ENCODE measurements at regions not wholly inside any gene's neighbourhood (a gene's known extent, or its start where the extent isn't known, plus 50 kb on each side); places are given as distances from the start of the nearest gene placed in this dataset.
"Not testable (repeated sequence)": the region's sequence is repeated elsewhere in the genome, so short reads cannot be mapped to it uniquely, and the experiment has no call there.

GRCh38 chr7:94160719-94161435 is 156.7 kb upstream of the BET1 start:
- no peak for DNase-seq (ENCODE audit: low spot score)
- intact Hi-C loops (cut with DNase I) = no loop called here

- intact Hi-C loops (cut with DNase I) = no loop called here
- DNase-seq (ENCODE audit: low spot score) = no peak
Measured at GRCh38 chr7:94161476-94161875, 157.3 kb upstream of the BET1 start.

- intact Hi-C loops (cut with DNase I) = loop anchor here (10.0 kb wide), 1 partner anchor 265 kb away; the partner anchor contains the start of gene GNGT1
- no peak for DNase-seq (ENCODE audit: low spot score)
Measured at GRCh38 chr7:94169682-94170081, 165.5 kb upstream of the BET1 start.

- DNase-seq (ENCODE audit: low spot score) = no peak
- intact Hi-C loops (cut with DNase I) = loop anchor here (10.0 kb wide), 1 partner anchor 266 kb away; the partner anchor contains the start of gene GNGT1
Measured at GRCh38 chr7:94170836-94171235, 166.7 kb upstream of the BET1 start.

GRCh38 chr7:94173436-94173835 is 169.3 kb upstream of the BET1 start:
- DNase-seq (ENCODE audit: low spot score) = no peak
- intact Hi-C loops (cut with DNase I) = loop anchor here (10.0 kb wide), 1 partner anchor 269 kb away; the partner anchor contains the start of gene GNGT1

- intact Hi-C loops (cut with DNase I) = loop anchor here (10.0 kb wide), 1 partner anchor 270 kb away; the partner anchor contains the start of gene GNGT1
- no peak for DNase-seq (ENCODE audit: low spot score)
Measured at GRCh38 chr7:94174375-94174774, 170.2 kb upstream of the BET1 start.

GRCh38 chr7:94174956-94175355 is 170.8 kb upstream of the BET1 start:
- DNase-seq (ENCODE audit: low spot score) = no peak
- intact Hi-C loops (cut with DNase I) = loop anchor here (10.0 kb wide), 1 partner anchor 270 kb away; the partner anchor contains the start of gene GNGT1

GRCh38 chr7:94176694-94177200 is 172.6 kb upstream of the BET1 start:
- DNase-seq (ENCODE audit: low spot score) = no peak
- intact Hi-C loops (cut with DNase I) = loop anchor here (10.0 kb wide), 1 partner anchor 272 kb away; the partner anchor contains the start of gene GNGT1

GRCh38 chr7:94177441-94177840 is 173.3 kb upstream of the BET1 start:
- intact Hi-C loops (cut with DNase I) = loop anchor here (10.0 kb wide), 1 partner anchor 273 kb away; the partner anchor contains the start of gene GNGT1
- no peak for DNase-seq (ENCODE audit: low spot score)

GRCh38 chr7:94178230-94178629 is 174.1 kb upstream of the BET1 start:
- no peak for DNase-seq (ENCODE audit: low spot score)
- intact Hi-C loops (cut with DNase I) = loop anchor here (10.0 kb wide), 1 partner anchor 273 kb away; the partner anchor contains the start of gene GNGT1

- no peak for DNase-seq (ENCODE audit: low spot score)
- intact Hi-C loops (cut with DNase I) = loop anchor here (10.0 kb wide), 1 partner anchor 275 kb away; the partner anchor contains the start of gene GNGT1
Measured at GRCh38 chr7:94179466-94179865, 175.3 kb upstream of the BET1 start.

- no peak for DNase-seq (ENCODE audit: low spot score)
- intact Hi-C loops (cut with DNase I) = no loop called here
Measured at GRCh38 chr7:94182066-94182465, 177.9 kb upstream of the BET1 start.

GRCh38 chr7:94182721-94183120 is 178.6 kb upstream of the BET1 start:
- DNase-seq (ENCODE audit: low spot score) = no peak
- intact Hi-C loops (cut with DNase I) = no loop called here

GRCh38 chr7:94183289-94183749 is 179.2 kb upstream of the BET1 start:
- intact Hi-C loops (cut with DNase I) = no loop called here

GRCh38 chr7:94183891-94184290 is 179.7 kb upstream of the BET1 start:
- DNase-seq (ENCODE audit: low spot score) = no peak
- intact Hi-C loops (cut with DNase I) = no loop called here

More at GRCh38 chr7:94183289-94183749, 179.2 kb upstream of the BET1 start:
- no peak for DNase-seq (ENCODE audit: low spot score)

GRCh38 chr7:94188350-94188749 is 184.2 kb upstream of the BET1 start:
- intact Hi-C loops (cut with DNase I) = no loop called here
- no peak for DNase-seq (ENCODE audit: low spot score)

GRCh38 chr7:94190599-94191061 is 186.5 kb upstream of the BET1 start:
- no peak for DNase-seq (ENCODE audit: low spot score)
- intact Hi-C loops (cut with DNase I) = no loop called here

GRCh38 chr7:94194426-94194825 is 190.3 kb upstream of the BET1 start:
- intact Hi-C loops (cut with DNase I); DNase-seq (ENCODE audit: low spot score): not testable (repeated sequence)

- DNase-seq (ENCODE audit: low spot score) = no peak
- intact Hi-C loops (cut with DNase I) = no loop called here
Measured at GRCh38 chr7:94195201-94195600, 191.0 kb upstream of the BET1 start.

GRCh38 chr7:94195813-94196212 is 191.7 kb upstream of the BET1 start:
- intact Hi-C loops (cut with DNase I) = no loop called here
- no peak for DNase-seq (ENCODE audit: low spot score)

- DNase-seq (ENCODE audit: low spot score) = no peak
- intact Hi-C loops (cut with DNase I) = no loop called here
Measured at GRCh38 chr7:94205529-94205928, 189.2 kb upstream of the COL1A2 start.
